GM23338 (cell line): ENCODE measurements at regions not wholly inside any gene's neighbourhood (a gene's known extent, or its start where the extent isn't known, plus 50 kb on each side); places are given as distances from the start of the nearest gene placed in this dataset.

Source experiments
- ATAC-seq: fragments of 200-7000 bp; cut with Tn5 transposase; 3 replicates; pipeline ENCODE4 v1.9.1; 2020
- DNase-seq: peaks from one replicate; pipeline ENCODE4 v3.0.0-alpha.2; 2015; ENCODE audit warnings: low spot score
- H2AFZ ChIP-seq: fragments of 200-600 bp; sonication (generic); 2 replicates; pipeline ENCODE4 v1.8.0; 2016; ENCODE audit warnings: antibody characterized with exemption, mild to moderate bottlenecking, moderate library complexity
- H3F3A ChIP-seq: fragments of 200-600 bp; sonication (generic); replicated peaks from 2 replicates; pipeline ENCODE4 v1.8.0; 2017; ENCODE audit warnings: antibody characterized with exemption, mixed run types, low read depth
- H3K27ac ChIP-seq: fragments of 200-600 bp; sonication (generic); 2 replicates; pipeline ENCODE4 v1.6.1; 2016; ENCODE audit warnings: low read depth
- H3K27me3 ChIP-seq: fragments of 200-600 bp; sonication (generic); 2 replicates; pipeline ENCODE4 v1.8.0; 2016; ENCODE audit warnings: mild to moderate bottlenecking, mixed run types, moderate library complexity; ENCODE audit not compliant: insufficient read depth
- H3K36me3 ChIP-seq: fragments of 200-600 bp; sonication (generic); 2 replicates; pipeline ENCODE4 v1.8.0; 2016; ENCODE audit warnings: mild to moderate bottlenecking; ENCODE audit not compliant: insufficient read depth
- H3K4me1 ChIP-seq: fragments of 200-600 bp; sonication (generic); 2 replicates; pipeline ENCODE4 v1.8.0; 2016; ENCODE audit warnings: mild to moderate bottlenecking, moderate library complexity; ENCODE audit not compliant: insufficient read depth
- H3K4me2 ChIP-seq: fragments of 200-600 bp; sonication (generic); 2 replicates; pipeline ENCODE4 v1.7.1; 2017; ENCODE audit warnings: mixed run types
- H3K4me3 ChIP-seq: fragments of 200-600 bp; sonication (generic); 2 replicates; pipeline ENCODE4 v1.6.1; 2016; ENCODE audit warnings: mixed run types
- H3K79me2 ChIP-seq: fragments of 200-600 bp; sonication (generic); replicated peaks from 2 replicates; pipeline ENCODE4 v1.8.0; 2017; ENCODE audit warnings: mild to moderate bottlenecking; ENCODE audit not compliant: insufficient read depth
- H3K9me2 ChIP-seq: fragments of 200-600 bp; sonication (generic); 2 replicates; pipeline ENCODE4 v1.8.0; 2017; ENCODE audit not compliant: insufficient read depth
- H4K20me1 ChIP-seq: fragments of 200-600 bp; sonication (generic); replicated peaks from 2 replicates; pipeline ENCODE4 v1.8.0; 2017; ENCODE audit warnings: mild to moderate bottlenecking; ENCODE audit not compliant: insufficient read depth
- H3K27ac Mint-ChIP-seq: 2 replicates; pipeline ENCODE4 v1.8.0; 2020; ENCODE audit warnings: inconsistent platforms, mild to moderate bottlenecking, moderate library complexity, mixed read lengths
- H3K27me3 Mint-ChIP-seq: 3 replicates; pipeline ENCODE4 v1.8.0; 2022; ENCODE audit warnings: low read depth, mild to moderate bottlenecking, moderate library complexity, mixed read lengths, inconsistent platforms; ENCODE audit not compliant: insufficient read depth, poor library complexity
- H3K36me3 Mint-ChIP-seq: 3 replicates; pipeline ENCODE4 v1.8.0; 2021; ENCODE audit warnings: low read depth, mild to moderate bottlenecking, inconsistent platforms, moderate library complexity, mixed read lengths
- H3K4me1 Mint-ChIP-seq: 3 replicates; pipeline ENCODE4 v1.8.0; 2020; ENCODE audit warnings: mild to moderate bottlenecking, inconsistent platforms, mixed read lengths
- H3K4me3 Mint-ChIP-seq: 3 replicates; pipeline ENCODE4 v1.8.0; 2021; ENCODE audit warnings: moderate library complexity, mild to moderate bottlenecking, inconsistent platforms, mixed read lengths
- H3K9me3 Mint-ChIP-seq: 3 replicates; pipeline ENCODE4 v1.8.0; 2020; ENCODE audit warnings: moderate library complexity, mild to moderate bottlenecking, inconsistent platforms, mixed read lengths
- CREB1 ChIP-seq: fragments of 250-450 bp; sonication (Bioruptor Pico); IDR thresholded peaks from 2 replicates; pipeline ENCODE4 v1.5.0; 2020; ENCODE audit warnings: low read depth, mild to moderate bottlenecking, moderate library complexity
- CTCF ChIP-seq, 2 experiments: fragments of 200-600 bp in 1 of 2; sonication (generic) in 1 of 2; conservative IDR thresholded peaks; 2 replicates each; pipeline versions ENCODE4 v1.5.1 to v1.6.1; 2016 to 2017; ENCODE audit warnings: antibody characterized with exemption in 2 of 2, low read depth in 2 of 2, mild to moderate bottlenecking in 2 of 2, moderate library complexity in 1 of 2
- EZH2 ChIP-seq: fragments of 200-600 bp; sonication (generic); IDR thresholded peaks from one replicate; pipeline ENCODE4 v1.8.0; 2017; ENCODE audit warnings: antibody characterized with exemption, mild to moderate bottlenecking, low read depth; ENCODE audit not compliant: unreplicated experiment
- JUNB ChIP-seq: IDR thresholded peaks from one replicate; pipeline ENCODE4 v1.6.1; 2016; ENCODE audit warnings: antibody characterized with exemption; ENCODE audit not compliant: unreplicated experiment
- NANOG ChIP-seq: IDR thresholded peaks from 2 replicates; pipeline ENCODE4 v1.6.1; 2016; ENCODE audit warnings: antibody characterized with exemption, borderline replicate concordance
- POLR2AphosphoS5 ChIP-seq: IDR thresholded peaks from 2 replicates; pipeline ENCODE4 v1.6.1; 2016; ENCODE audit warnings: antibody characterized with exemption, low read depth
- REST ChIP-seq: IDR thresholded peaks from one replicate; pipeline ENCODE4 v1.6.1; 2018; ENCODE audit warnings: antibody characterized with exemption; ENCODE audit not compliant: unreplicated experiment
- STAT1 ChIP-seq: IDR thresholded peaks from one replicate; pipeline ENCODE4 v1.6.1; 2016; ENCODE audit warnings: antibody characterized with exemption; ENCODE audit not compliant: unreplicated experiment
- ZNF114 ChIP-seq: fragments of 250-450 bp; sonication (Bioruptor Pico); IDR thresholded peaks from 2 replicates; pipeline ENCODE4 v1.5.0; 2020; ENCODE audit warnings: mild to moderate bottlenecking, moderate library complexity
- ZNF331 ChIP-seq: fragments of 250-450 bp; sonication (Bioruptor Pico); IDR thresholded peaks from 2 replicates; pipeline ENCODE4 v1.5.0; 2020; ENCODE audit warnings: low read depth, mild to moderate bottlenecking, moderate library complexity
- ZNF462 ChIP-seq: fragments of 250-450 bp; sonication (Bioruptor Pico); IDR thresholded peaks from 2 replicates; pipeline ENCODE4 v1.5.0; 2020; ENCODE audit warnings: mild to moderate bottlenecking, moderate library complexity

- ATAC-seq (no peak), DNase-seq (no peak)
- Mint-ChIP-seq H3K4me3 (no peak overlapping the region), H3K27ac (no peak overlapping the region), H3K36me3 (no peaks in the 10 kb centered on the region), H3K27me3 (no peaks in the 10 kb centered on the region), H3K9me3 (no peaks in the 10 kb centered on the region), H3K4me1 (peaks cover 12% of the 10 kb centered on the region)
- no peaks in the 10 kb centered on the region for H3K36me3 ChIP-seq
- no peak overlapping the region for H3K27ac ChIP-seq
- H3K9me2 ChIP-seq, result no peaks in the 10 kb centered on the region
- no peaks in the 10 kb centered on the region for H3K79me2 ChIP-seq
- no peak overlapping the region for H2AFZ ChIP-seq
- no peak overlapping the region for H3K4me2 ChIP-seq
- H4K20me1 ChIP-seq, result no peaks in the 10 kb centered on the region
- H3K4me1 ChIP-seq, result peaks cover 8% of the 10 kb centered on the region; the same call in 1 of the 2 replicates
- no peak overlapping the region for H3K4me3 ChIP-seq
- H3F3A ChIP-seq, result no peaks in the 10 kb centered on the region
- no peaks in the 10 kb centered on the region for H3K27me3 ChIP-seq
- TF ChIP-seq NANOG (no peak), ZNF114 (CRISPR knock-in tag) (no peak), EZH2 (no peak), STAT1 (no peak), CREB1 (CRISPR knock-in tag) (no peak), REST (no peak), ZNF331 (CRISPR knock-in tag) (no peak), JUNB (no peak), CTCF (conservative IDR thresholded peaks at IDR 0.05; ENCODE audit: low read depth in 2 of 2) (no peak), POLR2AphosphoS5 (no peak), ZNF462 (CRISPR knock-in tag) (no peak)
These were observed 644.9 kb upstream of the NCAM2 start for GRCh38 chr21:20353351-20353750.
